ENCODE measurements at regions not wholly inside any gene's neighbourhood (a gene's known extent, or its start where the extent isn't known, plus 50 kb on each side); places are given as distances from the start of the nearest gene placed in this dataset.

GRCh38 chr6:105929626-105930025 lies 156.5 kb upstream of the PRDM1 start:
- TF ChIP-seq, protein P1, sequence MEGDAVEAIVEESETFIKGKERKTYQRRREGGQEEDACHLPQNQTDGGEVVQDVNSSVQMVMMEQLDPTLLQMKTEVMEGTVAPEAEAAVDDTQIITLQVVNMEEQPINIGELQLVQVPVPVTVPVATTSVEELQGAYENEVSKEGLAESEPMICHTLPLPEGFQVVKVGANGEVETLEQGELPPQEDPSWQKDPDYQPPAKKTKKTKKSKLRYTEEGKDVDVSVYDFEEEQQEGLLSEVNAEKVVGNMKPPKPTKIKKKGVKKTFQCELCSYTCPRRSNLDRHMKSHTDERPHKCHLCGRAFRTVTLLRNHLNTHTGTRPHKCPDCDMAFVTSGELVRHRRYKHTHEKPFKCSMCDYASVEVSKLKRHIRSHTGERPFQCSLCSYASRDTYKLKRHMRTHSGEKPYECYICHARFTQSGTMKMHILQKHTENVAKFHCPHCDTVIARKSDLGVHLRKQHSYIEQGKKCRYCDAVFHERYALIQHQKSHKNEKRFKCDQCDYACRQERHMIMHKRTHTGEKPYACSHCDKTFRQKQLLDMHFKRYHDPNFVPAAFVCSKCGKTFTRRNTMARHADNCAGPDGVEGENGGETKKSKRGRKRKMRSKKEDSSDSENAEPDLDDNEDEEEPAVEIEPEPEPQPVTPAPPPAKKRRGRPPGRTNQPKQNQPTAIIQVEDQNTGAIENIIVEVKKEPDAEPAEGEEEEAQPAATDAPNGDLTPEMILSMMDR (conservative IDR thresholded peaks at IDR 0.05; ENCODE audit: low read length), result no peak
- no peak for TF ChIP-seq EZH2phosphoT487 (IDR thresholded peaks at IDR 0.05; ENCODE audit: borderline replicate concordance, low read depth, low read length)

Measured in OCI-LY7 (cell line).